GM20431 (cell line): ENCODE measurements at regions not wholly inside any gene's neighbourhood (a gene's known extent, or its start where the extent isn't known, plus 50 kb on each side); places are given as distances from the start of the nearest gene placed in this dataset.

ENCODE experiments used
- in situ Hi-C: fragments of 300-500 bp; cut with MseI, MboI; formaldehyde crosslinking; loops from one replicate; pipeline ENCODE4 v1.15.0; 2020; ENCODE audit warnings: low sequenced_read_pairs; ENCODE audit not compliant: unreplicated experiment

DNA sequence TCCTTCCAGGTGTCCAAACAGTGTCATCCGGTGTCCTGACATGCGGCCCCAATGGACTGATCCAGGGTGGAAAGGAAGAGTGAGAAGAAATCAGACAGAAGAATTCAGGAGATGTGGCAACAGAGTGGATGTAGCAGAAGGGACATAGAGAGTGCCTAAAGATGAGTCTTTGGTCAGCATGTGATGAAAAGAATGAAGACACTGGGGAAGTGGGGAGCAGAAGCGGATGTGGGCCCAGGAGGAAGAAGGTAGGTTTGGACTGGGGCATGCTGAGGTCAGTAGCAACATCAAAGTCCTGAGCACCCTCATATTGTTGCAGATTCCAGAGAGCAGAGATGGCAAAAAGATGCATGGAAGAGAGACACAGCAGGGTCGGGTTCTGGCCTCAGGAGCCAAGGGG lies 71.8 kb upstream of the STEAP1B start:
- in situ Hi-C loops: loop anchor here (25.0 kb wide), 1 partner anchor 491 kb away; no protein-coding TSS in a partner anchor

GRCh38 chr7:22569586-22570321 lies 69.8 kb upstream of the STEAP1B start:
- in situ Hi-C loops: loop anchor here (25.0 kb wide), 1 partner anchor 493 kb away; no protein-coding TSS in a partner anchor

GRCh38 chr7:22566592-22566991 lies 66.6 kb upstream of the STEAP1B start:
- in situ Hi-C loops: loop anchor here (25.0 kb wide), 1 partner anchor 496 kb away; no protein-coding TSS in a partner anchor

GRCh38 chr7:22566176-22566575 lies 66.2 kb upstream of the STEAP1B start:
- in situ Hi-C loops: loop anchor here (25.0 kb wide), 1 partner anchor 496 kb away; no protein-coding TSS in a partner anchor

- in situ Hi-C loops: loop anchor here (25.0 kb wide), 1 partner anchor 497 kb away; no protein-coding TSS in a partner anchor
Observed at GRCh38 chr7:22565315-22565811, 65.4 kb upstream of the STEAP1B start.

DNA sequence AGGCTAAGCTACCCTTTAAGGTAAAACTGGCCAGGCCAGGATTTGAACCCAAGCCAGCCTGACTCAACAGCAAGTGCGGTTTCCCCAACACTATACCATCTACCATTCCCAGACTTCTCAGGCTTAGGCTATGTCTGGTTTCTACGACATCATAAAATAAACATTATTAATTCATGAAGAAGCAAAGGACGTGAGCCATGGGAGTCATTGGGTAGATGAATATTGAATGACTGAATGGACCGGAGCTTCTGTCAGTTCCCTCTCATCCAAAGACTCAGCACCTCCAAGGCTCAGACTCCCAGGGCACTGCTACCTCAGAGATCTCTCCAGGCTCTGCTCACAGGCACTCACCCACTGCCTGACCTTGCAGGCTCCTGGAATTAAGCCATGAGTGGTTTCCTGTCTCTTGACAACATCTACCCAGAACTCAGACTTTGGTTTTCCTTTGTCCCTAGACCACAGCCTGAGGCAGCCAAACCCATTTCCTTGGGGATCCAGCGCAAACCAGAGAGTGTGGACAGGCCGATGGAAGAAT lies 64.6 kb upstream of the STEAP1B start:
- in situ Hi-C loops: loop anchor here (25.0 kb wide), 1 partner anchor 498 kb away; no protein-coding TSS in a partner anchor

GRCh38 chr7:22563621-22564241 lies 63.7 kb upstream of the STEAP1B start:
- in situ Hi-C loops: loop anchor here (25.0 kb wide), 1 partner anchor 499 kb away; no protein-coding TSS in a partner anchor

GRCh38 chr7:22563032-22563501 lies 63.1 kb upstream of the STEAP1B start:
- in situ Hi-C loops: loop anchor here (25.0 kb wide), 1 partner anchor 499 kb away; no protein-coding TSS in a partner anchor

DNA sequence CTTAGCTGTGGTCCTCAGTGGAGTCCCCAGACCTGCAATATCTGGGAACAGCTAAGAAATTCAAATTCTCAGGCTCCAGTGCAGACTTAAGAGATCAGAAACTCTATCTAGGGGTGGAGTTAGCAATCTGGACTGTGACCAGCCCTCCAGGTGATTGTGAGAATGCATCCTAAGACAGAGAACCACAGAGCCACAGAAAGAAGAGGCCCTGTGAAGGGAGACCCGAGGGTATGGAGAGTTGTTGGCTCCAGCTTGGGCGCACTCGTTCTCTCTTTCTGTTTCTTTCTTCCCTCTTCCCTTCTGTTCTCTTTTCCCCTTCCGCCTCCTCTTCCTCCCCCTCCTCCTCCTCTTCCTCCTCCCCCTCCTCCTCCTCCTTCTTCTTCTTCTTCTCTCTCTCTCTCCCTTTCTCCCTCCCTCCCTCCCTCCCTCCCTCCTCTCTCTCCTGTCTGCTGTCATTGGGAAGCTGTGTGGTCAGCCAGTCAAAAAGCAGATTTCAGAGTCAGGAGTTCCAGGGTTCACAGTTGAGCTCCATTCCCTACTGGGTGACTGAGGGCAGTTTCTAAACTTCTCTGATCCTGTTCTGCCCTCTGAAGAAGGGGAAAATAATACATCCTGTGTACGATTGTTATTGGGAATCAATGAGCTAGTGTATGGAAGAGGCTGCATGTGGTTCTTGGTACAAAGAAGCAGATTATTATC lies 62.1 kb upstream of the STEAP1B start:
- in situ Hi-C loops: loop anchor here (25.0 kb wide), 1 partner anchor 500 kb away; no protein-coding TSS in a partner anchor

GRCh38 chr7:22561321-22561811 lies 61.4 kb upstream of the STEAP1B start:
- in situ Hi-C loops: loop anchor here (25.0 kb wide), 1 partner anchor 501 kb away; no protein-coding TSS in a partner anchor

DNA sequence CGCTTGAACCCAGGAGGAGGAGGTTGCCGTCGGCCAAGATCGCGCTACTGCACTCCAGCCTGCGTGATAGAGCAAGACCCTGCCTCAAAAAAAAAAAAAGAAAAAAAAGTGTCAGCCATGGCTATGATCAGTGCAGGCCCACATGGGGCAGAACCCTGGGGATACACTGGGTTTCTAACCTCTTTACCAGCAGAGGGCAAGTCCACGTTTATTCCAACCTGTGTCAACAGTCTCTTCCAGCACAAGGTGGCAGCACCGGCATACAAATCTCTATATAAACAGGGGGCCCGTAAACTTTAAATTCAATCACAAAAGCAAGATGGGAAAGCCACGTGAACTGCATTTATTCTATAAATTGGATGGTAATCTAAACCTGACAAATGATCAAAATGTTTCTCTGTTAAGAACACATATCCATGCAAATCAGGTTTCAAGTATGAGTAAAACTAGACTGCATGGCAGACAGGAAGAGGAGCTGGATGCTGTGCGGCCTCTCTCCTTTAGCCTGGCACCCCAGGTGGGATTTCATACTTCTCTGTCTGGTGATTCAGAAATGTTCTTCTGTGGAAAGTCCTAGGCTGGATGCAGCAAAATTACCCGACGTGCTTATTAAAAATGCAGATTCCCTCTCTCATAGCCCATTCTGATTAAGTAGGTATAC lies 60.0 kb upstream of the STEAP1B start:
- in situ Hi-C loops: loop anchor here (10.0 to 25.0 kb wide), 2 partner anchors 165 to 502 kb away; partner anchors contain the start of gene IL6

GRCh38 chr7:22557167-22557566 lies 57.2 kb upstream of the STEAP1B start:
- in situ Hi-C loops: loop anchor here (10.0 to 25.0 kb wide), 2 partner anchors 168 to 505 kb away; partner anchors contain the start of gene IL6

- in situ Hi-C loops: loop anchor here (10.0 to 25.0 kb wide), 2 partner anchors 169 to 507 kb away; partner anchors contain the start of gene IL6
Observed at GRCh38 chr7:22555476-22555875, 55.5 kb upstream of the STEAP1B start.

DNA sequence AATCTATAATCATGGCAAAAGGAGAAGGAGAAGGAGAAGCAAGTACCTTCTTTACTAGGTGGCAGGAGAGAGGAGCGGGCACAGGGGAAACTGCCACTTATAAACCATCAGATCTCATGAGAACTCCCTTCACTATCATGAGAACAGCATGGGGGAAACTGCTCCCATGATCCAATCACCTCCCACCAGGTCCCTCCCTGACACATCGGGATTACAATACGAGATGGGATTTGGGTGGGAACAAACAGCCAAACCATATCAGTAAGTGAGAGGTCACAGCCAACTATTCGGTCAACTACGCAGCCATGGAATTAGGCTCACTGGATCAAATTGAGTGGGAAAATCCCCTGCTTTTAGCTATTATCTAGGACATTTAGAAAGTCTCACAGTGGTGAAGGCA lies 54.2 kb upstream of the STEAP1B start:
- in situ Hi-C loops: loop anchor here (10.0 to 25.0 kb wide), 2 partner anchors 171 to 508 kb away; partner anchors contain the start of gene IL6

DNA sequence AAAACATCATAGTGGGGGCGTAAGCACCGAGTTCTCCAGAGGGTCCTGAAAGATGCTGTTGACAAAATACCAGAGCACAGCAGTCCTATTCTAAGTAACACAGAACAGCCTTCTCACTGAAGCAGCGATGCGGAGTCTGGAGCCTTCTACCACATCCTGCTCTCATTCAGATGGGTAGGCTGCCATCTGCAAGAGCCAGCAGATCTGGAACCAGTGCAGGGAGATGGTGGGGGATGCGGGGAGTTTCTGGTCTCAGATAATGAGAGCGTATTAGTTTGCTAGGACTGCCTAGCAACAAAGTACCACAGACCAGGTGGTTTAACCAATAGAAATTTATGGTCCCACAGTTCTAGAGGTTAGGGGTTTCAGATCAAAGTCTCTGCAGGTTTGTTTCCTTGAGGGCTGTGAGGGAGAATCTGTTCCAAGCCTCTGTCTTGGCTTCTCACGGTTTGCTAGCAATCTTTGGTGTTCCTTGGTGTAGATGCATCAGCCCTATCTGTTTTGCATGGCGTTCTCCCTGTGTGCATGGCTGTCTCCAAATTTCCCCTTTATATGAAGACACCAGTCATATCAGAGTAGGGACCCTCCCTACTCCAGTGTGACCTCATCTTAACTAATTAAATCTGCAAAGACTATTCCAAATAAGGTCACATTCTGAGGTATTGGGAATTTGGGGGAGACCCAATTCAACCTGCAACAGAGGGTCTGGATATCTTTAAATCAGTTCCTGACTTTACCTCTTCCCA lies 52.0 kb upstream of the STEAP1B start:
- in situ Hi-C loops: loop anchor here (10.0 to 25.0 kb wide), 2 partner anchors 173 to 510 kb away; partner anchors contain the start of gene IL6

- in situ Hi-C loops: loop anchor here (10.0 to 25.0 kb wide), 2 partner anchors 174 to 512 kb away; partner anchors contain the start of gene IL6
Observed at GRCh38 chr7:22550514-22551030, 50.6 kb upstream of the STEAP1B start.

- in situ Hi-C loops: loop anchor here (10.0 to 25.0 kb wide), 2 partner anchors 175 to 512 kb away; partner anchors contain the start of gene IL6
Observed at GRCh38 chr7:22549667-22550513, 49.9 kb upstream of the STEAP1B start.
